NCI-H82 treated with DMSO at 0.1 percent for 48 hours (cell line): ENCODE measurements at regions not wholly inside any gene's neighbourhood (a gene's known extent, or its start where the extent isn't known, plus 50 kb on each side); places are given as distances from the start of the nearest gene placed in this dataset.

ENCODE experiments used
- DNase-seq: peaks from one replicate; lab custom pipeline; 2025; ENCODE audit not compliant: unreplicated experiment; lab: John Stamatoyannopoulos, UW

DNA sequence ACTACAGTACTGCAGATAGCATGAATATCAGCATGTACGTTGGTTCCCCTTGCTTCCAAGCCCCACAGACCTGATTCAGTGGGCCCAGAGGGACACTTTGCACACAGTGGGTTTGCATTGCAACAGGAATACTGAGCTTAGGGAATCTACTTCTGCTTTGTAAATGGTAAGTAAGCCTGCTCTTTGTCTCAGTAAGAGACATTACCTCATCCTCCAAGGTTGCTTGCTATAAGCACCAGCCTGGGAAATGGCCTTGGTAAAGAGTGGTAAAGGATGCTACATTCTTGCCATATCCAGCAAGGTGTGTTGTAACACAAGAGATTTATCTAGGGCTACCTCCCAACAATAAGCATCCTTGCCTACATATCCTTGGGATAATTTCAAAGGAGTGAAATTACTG is 730.5 kb downstream of the INHBA start:
- no peak for DNase-seq

DNA sequence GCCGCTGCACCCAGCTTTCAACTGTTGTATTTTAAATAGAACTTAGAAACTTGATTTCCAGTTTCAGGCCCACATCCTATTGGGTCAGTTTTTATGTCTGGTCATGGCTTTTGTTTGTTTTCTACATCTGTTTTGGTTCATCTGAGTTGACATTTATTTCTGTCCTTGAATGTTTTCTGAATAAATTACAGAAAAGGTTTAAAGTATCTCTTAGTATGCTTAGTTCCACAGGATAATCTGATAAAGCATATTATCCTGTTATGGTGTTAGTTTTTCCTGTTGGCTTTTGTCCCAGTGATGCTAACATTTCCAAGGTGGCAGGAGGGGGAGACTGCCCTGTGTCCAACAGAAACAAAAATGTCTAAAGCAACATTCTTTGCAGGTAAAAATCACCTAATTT is 733.2 kb downstream of the INHBA start:
- peak; percentile 29 for DNase-seq

DNA sequence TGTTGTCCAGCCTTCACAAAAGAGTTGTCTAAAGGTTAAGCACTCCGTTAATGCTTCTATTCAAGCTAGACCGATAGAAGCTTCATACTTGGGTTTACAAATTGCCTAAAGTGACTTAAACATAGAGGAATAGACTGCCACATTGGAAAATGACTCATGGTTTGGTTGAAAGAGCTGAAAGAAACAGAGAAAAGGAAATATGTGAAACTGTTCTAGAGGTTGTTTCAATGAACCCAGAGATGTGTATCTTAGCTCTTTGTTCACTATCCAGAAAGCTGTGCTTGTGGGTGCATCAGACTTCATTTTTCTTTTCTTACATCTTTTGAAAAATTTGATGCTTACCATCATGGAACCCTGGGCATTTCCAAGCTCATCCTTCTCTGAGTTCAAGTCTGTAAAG is 736.2 kb downstream of the INHBA start:
- DNase-seq: no peak

DNA sequence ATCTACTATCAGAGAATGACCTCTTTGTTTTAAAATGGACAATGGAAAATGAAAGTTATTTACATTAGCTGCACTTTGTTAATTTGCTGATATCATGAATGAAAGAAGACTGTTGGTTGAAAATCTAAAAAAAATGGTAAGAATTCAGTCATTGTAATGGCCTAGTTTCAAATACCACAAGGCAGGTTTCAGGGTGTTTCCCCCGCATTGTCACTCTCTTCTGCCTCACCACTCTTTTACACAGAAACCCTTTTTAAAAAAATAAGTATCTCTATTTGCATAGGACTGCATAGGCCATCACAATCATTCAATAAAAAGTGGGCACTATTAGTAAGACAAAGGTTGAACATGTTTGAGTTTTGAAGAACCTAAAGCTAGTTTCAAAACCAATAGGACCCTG is 737.1 kb downstream of the INHBA start:
- no peak for DNase-seq

DNA sequence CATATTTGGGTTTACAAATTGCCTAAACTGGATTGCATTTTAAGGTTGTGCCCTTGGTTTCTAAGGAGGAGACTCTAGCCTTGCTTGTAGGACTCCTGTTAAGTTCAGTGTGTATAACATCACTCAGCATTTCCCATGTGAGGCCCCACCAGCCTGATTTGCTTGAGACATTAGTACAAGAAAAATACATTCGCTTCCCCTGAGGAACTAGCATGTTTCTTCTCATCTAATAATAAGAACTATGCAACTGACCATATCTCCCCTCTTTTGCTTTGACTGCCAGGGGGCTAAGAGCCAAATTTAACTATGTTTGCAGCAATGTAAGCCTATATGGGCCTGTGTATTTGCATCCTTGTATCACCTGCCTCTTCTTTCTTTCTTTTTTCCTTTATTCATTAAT is 737.9 kb downstream of the INHBA start:
- DNase-seq: no peak

DNA sequence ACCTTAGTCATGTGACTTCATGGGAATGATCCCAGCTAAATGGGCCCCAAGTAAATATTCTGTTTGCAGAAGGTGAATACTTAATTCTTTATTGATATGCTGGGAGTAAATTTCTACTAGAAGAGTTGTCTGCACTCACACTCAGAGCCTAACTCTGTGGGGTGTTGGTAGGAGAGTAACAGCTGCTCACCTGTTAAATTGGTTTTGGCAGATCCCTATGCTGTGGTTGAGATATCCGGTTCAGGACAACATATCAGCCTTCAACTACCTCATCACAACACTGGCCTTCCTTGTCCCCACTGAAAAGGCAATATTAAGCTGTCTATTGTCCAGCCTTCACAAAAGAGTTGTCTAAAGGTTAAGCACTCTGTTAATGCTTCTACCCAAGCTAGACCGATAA is 738.3 kb downstream of the INHBA start:
- no peak for DNase-seq

DNA sequence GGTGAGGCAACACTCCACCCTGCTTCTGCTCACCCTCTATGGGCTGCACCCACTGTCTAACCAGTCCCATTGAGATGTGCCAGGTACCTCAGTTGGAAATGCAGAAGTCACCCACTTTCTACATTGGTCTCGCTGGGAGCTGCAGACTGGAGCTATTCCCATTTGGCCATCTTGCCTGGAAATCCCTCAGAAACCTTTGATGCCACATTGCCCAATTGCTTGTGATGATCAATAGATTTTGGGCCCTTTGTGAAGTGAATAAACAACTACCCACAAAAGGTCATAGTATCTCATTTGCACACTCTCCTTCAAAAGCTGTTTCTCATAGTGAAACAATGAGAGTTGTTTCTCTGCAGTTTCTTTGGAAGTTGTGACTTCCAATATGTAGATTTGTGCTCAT is 742.9 kb downstream of the INHBA start:
- no peak for DNase-seq

DNA sequence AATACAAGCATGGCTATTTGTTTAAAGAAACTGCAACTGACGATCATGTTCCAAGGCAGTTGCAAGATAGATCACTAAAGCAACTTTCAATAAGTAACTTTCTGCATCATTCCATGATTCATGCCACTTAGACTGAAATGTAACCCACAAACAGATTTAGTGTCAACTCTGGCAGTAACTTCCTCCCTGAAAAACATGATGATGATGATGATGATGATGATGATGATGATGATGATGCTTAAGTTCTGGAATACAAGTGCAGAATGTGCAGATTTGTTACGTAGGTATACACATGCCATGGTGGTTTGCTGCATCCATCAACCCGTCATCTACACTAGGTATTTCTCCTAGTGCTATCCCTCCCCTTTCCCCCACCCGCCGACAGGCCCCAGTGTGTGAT is 754.7 kb downstream of the INHBA start:
- DNase-seq: no peak

DNA sequence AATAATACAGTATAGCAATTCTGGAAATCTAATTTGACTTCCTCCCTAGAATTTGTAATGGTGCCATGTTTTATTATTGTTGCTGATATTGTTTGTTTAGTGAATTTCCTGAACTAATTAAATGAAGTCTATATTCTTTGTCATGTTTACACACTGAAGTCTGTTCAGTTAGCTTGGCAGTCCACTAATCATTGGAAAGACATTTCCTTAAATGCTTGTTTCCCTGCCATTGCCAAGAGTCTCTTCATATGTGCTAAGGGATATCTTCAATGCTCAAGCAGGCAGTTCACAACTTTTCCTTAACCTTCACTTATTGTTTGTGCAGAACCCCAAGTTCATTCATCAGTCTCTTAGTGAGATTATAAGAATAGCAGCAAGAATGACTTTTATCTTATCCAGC is 755.3 kb downstream of the INHBA start:
- DNase-seq: no peak

DNA sequence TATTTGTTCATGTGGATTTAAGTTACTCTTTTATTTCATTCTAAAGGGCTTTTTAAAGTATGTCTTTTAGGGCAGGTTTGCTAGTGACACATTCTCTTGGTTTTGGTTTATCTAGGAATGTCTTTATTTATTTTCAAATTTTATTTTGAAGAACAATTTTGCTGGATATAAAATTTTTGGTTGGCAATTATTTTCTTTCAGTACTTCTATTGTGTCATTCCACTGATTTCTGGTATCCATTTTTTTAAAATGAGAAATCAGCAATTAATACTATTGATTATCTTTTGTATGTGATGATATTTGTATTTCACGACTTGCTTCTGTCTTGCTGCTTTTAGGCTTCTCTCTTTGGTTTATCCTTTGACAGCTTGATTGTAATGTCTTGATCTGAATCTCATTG is 756.3 kb downstream of the INHBA start:
- no peak for DNase-seq

DNA sequence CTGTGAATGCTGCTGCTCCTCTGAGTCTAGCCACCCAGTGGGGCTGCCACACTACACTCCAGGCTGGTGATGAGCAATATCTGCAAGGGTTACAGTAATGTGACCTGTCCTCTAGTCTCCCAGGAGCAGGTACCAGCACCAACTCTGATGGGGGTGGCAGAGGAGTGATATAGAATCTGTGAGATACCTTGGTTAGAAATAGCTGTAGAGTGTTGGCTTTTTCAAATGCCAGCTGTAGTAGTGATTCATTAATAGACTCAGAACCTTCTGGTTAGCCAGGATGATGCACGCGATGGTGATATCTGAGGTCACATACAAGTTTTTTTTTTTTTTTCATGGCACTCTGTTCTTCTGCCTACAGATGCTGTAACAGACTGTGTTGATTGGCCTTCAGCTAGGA is 757.1 kb downstream of the INHBA start:
- no peak for DNase-seq

DNA sequence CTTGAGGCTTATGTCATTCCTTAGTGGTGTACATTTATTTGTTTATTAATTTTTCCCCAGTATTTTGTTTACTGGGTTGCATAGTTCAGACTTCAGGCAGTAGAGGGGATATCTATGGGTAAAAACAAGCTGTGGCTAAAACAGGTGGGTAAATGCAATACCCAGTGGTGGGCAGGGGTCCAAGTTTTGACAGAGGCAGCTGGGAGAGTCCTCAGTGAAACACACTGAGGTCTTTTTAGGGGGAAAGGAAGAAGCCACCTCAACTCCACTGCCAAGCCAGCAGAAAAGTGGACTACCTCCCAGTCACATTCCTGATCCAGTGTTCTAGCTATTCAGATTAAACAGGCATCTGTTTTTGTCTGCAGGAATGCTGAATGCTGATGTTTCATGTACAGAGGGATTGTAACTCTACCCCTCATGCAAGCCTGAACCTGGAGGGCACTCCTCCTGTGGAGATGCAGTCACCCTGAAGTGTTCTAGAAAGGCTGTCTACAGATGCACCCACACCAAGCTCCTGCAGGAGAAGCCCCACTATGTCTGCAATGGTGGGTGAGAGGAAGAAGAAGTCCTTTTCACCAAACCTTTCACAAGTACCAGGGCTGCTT is 757.8 kb downstream of the INHBA start:
- DNase-seq: no peak

DNA sequence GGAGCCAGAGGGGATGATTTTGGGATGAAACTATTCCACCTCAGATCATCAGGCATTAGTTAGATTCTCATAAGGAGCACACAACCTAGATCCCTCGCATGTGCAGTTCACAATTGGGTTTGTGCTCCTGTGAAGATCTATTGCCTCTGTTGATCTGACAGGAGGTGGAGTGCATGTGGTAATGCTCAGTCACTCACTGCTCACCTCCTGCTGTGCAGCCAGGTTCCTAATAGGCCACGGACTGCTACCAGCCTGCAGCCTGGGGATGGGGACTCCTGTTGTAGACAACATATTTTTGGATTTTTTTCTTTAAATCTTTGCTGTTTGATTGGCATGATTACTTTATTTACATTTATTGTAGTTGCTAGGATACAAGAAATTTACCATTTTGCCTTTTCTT is 765.0 kb downstream of the INHBA start:
- no peak for DNase-seq

DNA sequence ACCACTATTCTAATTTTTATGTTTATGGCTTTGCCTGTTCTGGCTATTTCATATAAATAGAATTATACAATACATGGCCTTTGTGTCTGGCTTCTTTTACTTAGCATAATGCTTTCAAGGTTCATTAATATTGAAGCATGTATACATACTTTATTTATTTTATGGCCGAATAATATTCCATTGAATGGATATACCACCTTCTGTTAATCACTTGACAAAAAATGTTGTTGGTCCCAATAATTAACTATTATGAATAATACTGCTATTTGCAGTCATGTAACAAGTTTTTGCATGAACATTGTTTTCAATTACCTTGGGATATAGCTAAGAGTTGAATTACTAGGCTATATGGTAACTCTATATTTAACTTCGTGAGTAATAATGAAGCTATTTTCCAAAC is 767.5 kb downstream of the INHBA start:
- no peak for DNase-seq

DNA sequence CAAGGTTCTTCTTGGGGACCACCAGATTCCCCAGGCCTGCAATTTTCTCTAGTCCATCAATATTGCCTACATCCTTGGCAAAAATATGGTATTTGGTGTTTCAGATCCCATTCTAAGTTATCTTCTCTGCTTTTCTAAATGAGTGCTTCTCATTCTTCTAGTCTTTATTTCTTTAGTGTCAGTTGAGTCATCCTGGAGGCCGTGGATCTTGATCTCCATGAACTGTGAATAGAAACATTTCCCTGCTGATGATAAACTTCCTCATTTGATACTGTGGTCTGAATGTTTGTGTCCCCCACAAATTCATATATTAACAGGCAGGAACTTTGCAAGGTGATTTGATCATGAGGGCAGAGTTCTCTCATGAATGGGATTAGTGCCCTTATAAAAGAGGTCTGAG is 779.3 kb downstream of the INHBA start:
- DNase-seq: no peak

DNA sequence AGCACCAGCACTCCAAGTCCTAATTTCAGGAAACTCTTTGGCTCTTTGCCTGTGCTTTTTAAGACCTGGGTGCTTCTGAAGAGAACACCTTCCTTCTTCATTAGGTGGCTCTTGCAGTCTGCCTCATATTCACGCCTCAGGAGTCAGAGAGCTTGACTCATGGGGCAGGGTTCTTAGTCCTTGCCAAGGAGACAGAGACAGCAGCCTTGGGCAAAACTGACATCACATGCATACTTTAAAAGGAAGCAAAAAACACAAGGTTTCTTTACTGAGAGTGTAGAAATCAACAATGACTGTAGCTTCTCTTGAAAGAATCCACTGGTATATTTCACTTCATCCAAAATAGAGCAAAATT is 780.6 kb downstream of the INHBA start:
- DNase-seq: no peak

DNA sequence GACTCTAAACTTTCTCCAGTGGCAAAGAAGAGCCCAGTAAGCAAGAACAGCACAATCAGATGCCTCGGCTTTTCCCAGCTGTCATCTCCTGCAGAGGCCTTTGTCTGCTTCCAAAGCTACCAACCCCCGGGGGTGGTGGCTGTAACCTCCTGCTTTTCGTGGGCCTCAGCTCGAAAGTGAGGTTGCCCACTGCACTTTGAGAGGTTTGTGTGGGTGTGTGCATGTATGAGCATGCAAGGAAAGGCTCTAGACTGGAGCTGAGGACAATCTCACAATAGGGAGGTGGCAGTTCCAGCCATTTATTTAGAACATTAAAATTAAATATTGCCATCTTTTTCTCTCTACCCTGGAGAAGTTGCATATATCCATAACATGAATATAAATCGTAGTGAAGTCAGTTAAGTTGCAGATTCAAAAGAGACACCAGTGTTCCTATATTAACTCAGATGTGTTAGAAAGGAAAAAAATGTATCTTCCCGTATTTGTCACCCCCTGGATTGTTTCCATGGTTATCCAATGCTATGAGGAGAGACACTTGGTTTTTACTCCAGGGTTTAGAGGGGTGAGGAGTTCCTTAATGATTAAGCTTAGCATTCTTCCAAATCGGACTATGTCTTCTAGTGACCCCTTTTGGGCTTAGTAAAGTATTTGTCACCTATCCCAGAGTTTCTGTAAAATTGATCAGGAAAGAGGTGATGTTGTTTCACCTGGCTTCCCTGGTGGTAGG is 781.1 kb downstream of the INHBA start:
- DNase-seq: no peak

DNA sequence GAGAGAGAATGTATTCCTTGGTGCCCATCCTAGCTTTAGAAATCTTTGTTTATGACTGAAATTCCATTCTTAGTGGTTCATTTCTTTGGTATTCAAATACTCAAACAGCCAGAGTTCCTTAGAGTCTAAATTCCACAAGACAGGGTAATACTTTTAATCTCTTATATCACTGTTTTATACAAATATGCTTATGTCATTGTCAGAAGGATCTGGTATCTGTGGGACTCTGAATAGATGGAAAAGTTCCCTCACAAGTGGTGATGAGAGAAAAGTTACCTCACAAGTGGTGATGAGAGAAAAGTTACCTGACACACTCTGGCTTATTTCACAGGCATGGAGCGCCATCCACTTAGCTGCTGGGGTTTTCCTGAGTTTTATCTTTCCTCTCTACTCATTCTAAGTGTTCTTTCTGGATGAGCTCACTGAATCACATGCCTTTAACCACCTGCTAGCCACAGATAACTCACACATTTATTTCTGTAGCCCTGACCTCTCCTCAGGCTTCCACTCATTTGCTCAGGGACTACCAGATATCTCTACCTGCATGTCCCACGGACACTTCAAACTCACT is 784.0 kb downstream of the SUGCT start:
- no peak for DNase-seq

DNA sequence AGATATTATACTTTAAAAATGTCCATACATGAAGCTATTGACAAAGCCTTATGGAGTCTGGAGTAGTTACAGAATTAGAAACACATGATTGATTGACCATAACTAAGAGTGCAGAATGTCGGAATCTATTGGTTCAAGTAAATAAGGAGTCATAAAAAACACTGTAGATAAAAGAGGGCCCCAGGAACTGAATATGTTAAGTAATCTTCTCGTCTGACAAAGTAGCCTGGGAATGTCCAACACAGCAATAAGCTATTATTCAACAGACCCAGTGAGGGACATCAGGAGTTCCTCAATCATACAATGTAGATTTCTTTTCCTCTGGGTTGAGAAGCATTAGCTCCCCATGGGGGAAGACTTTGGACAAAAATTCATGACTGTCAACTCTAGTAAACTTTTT is 782.0 kb downstream of the SUGCT start:
- no peak for DNase-seq

DNA sequence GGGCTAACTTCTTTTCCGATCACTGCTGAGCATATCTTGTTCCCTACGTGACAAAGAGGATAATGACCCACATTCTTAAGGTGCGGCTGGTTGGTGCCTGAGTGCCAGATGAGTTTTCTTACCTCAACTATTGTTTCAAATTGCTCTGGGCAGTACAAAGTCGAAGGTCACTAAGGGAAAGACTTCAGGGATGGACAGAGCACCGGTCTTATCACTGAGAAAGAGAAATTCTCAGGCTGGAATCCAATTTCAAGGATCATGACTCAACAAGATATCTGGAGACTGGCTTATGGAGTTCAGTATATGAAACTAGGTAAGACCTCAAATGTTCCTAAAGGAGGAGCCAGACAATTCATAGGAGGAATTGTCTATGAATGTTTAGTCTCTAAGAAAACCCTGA is 780.3 kb downstream of the SUGCT start:
- DNase-seq: no peak
